Stimulated activated CD8-positive, alpha-beta memory T cell treated with anti-CD3 and anti-CD28 coated beads, Interleukin-4, amount 100 ng/mL, for 24 hours (primary cell): ENCODE measurements at regions not wholly inside any gene's neighbourhood (a gene's known extent, or its start where the extent isn't known, plus 50 kb on each side); places are given as distances from the start of the nearest gene placed in this dataset.

Source experiments
- DNase-seq: peaks from one replicate; pipeline ENCODE4 v3.0.0-alpha.2; 2020; ENCODE audit warnings: low read depth

GRCh38 chr5:148708854-148709253, 54.5 kb upstream of the HTR4 start:
- no peak for DNase-seq

- no peak for DNase-seq
These were observed 57.6 kb upstream of the HTR4 start for GRCh38 chr5:148711961-148712360.

- DNase-seq = no peak
These were observed 59.6 kb upstream of the HTR4 start for GRCh38 chr5:148713735-148714508.

- DNase-seq = no peak
These were observed 62.4 kb upstream of the HTR4 start for GRCh38 chr5:148716716-148717115.

GRCh38 chr5:148717668-148718067, 63.3 kb upstream of the HTR4 start:
- DNase-seq = no peak

GRCh38 chr5:148719605-148720004, 65.3 kb upstream of the HTR4 start:
- no peak for DNase-seq

GRCh38 chr5:148720257-148720656, 65.9 kb upstream of the HTR4 start:
- DNase-seq = no peak

GRCh38 chr5:148723143-148723542, 68.8 kb upstream of the HTR4 start:
- no peak for DNase-seq

- DNase-seq = no peak
These were observed 71.3 kb upstream of the HTR4 start for GRCh38 chr5:148725675-148726074.

GRCh38 chr5:148729182-148729581, 74.9 kb upstream of the HTR4 start:
- no peak for DNase-seq

GRCh38 chr5:148730270-148730669, 75.9 kb upstream of the HTR4 start:
- no peak for DNase-seq

- DNase-seq = peak; percentile 40
These were observed 76.9 kb upstream of the HTR4 start for GRCh38 chr5:148730942-148731898.

- DNase-seq = no peak
These were observed 78.4 kb upstream of the HTR4 start for GRCh38 chr5:148732692-148733091.

- peak; percentile 54 for DNase-seq
These were observed 79.5 kb upstream of the HTR4 start for GRCh38 chr5:148733601-148734438.

GRCh38 chr5:148734518-148734917, 80.2 kb upstream of the HTR4 start:
- DNase-seq = no peak

- no peak for DNase-seq
These were observed 81.0 kb upstream of the HTR4 start for GRCh38 chr5:148735301-148735835.

- no peak for DNase-seq
These were observed 84.7 kb upstream of the HTR4 start for GRCh38 chr5:148739023-148739422.

GRCh38 chr5:148739524-148739923, 85.2 kb upstream of the HTR4 start:
- no peak for DNase-seq

- no peak for DNase-seq
These were observed 85.9 kb upstream of the HTR4 start for GRCh38 chr5:148740079-148740858.

GRCh38 chr5:148740966-148741742, 85.3 kb upstream of the ADRB2 start:
- DNase-seq = no peak
